ENCODE measurements at regions not wholly inside any gene's neighbourhood (a gene's known extent, or its start where the extent isn't known, plus 50 kb on each side); places are given as distances from the start of the nearest gene placed in this dataset.

- TF ChIP-seq ETS1 (IDR thresholded peaks at IDR 0.05), result no peak
- no peak for TF ChIP-seq REST (IDR thresholded peaks at IDR 0.05; ENCODE audit: unreplicated experiment)
- no peak for TF ChIP-seq EZH2 (IDR thresholded peaks at IDR 0.05; ENCODE audit: low read depth, unreplicated experiment)
- no peak for TF ChIP-seq CTCF (conservative IDR thresholded peaks at IDR 0.05; ENCODE audit: low read depth in 2 of 2)
- no peak for TF ChIP-seq JUNB (IDR thresholded peaks at IDR 0.05; ENCODE audit: unreplicated experiment)
- no peak for TF ChIP-seq POLR2AphosphoS5 (IDR thresholded peaks at IDR 0.05; ENCODE audit: low read depth)
- no peak for TF ChIP-seq EZH2phosphoT487 (IDR thresholded peaks at IDR 0.05; ENCODE audit: unreplicated experiment)
- no peak for TF ChIP-seq CREB1 (CRISPR knock-in tag; IDR thresholded peaks at IDR 0.05; ENCODE audit: low read depth)
- TF ChIP-seq, protein P1, sequence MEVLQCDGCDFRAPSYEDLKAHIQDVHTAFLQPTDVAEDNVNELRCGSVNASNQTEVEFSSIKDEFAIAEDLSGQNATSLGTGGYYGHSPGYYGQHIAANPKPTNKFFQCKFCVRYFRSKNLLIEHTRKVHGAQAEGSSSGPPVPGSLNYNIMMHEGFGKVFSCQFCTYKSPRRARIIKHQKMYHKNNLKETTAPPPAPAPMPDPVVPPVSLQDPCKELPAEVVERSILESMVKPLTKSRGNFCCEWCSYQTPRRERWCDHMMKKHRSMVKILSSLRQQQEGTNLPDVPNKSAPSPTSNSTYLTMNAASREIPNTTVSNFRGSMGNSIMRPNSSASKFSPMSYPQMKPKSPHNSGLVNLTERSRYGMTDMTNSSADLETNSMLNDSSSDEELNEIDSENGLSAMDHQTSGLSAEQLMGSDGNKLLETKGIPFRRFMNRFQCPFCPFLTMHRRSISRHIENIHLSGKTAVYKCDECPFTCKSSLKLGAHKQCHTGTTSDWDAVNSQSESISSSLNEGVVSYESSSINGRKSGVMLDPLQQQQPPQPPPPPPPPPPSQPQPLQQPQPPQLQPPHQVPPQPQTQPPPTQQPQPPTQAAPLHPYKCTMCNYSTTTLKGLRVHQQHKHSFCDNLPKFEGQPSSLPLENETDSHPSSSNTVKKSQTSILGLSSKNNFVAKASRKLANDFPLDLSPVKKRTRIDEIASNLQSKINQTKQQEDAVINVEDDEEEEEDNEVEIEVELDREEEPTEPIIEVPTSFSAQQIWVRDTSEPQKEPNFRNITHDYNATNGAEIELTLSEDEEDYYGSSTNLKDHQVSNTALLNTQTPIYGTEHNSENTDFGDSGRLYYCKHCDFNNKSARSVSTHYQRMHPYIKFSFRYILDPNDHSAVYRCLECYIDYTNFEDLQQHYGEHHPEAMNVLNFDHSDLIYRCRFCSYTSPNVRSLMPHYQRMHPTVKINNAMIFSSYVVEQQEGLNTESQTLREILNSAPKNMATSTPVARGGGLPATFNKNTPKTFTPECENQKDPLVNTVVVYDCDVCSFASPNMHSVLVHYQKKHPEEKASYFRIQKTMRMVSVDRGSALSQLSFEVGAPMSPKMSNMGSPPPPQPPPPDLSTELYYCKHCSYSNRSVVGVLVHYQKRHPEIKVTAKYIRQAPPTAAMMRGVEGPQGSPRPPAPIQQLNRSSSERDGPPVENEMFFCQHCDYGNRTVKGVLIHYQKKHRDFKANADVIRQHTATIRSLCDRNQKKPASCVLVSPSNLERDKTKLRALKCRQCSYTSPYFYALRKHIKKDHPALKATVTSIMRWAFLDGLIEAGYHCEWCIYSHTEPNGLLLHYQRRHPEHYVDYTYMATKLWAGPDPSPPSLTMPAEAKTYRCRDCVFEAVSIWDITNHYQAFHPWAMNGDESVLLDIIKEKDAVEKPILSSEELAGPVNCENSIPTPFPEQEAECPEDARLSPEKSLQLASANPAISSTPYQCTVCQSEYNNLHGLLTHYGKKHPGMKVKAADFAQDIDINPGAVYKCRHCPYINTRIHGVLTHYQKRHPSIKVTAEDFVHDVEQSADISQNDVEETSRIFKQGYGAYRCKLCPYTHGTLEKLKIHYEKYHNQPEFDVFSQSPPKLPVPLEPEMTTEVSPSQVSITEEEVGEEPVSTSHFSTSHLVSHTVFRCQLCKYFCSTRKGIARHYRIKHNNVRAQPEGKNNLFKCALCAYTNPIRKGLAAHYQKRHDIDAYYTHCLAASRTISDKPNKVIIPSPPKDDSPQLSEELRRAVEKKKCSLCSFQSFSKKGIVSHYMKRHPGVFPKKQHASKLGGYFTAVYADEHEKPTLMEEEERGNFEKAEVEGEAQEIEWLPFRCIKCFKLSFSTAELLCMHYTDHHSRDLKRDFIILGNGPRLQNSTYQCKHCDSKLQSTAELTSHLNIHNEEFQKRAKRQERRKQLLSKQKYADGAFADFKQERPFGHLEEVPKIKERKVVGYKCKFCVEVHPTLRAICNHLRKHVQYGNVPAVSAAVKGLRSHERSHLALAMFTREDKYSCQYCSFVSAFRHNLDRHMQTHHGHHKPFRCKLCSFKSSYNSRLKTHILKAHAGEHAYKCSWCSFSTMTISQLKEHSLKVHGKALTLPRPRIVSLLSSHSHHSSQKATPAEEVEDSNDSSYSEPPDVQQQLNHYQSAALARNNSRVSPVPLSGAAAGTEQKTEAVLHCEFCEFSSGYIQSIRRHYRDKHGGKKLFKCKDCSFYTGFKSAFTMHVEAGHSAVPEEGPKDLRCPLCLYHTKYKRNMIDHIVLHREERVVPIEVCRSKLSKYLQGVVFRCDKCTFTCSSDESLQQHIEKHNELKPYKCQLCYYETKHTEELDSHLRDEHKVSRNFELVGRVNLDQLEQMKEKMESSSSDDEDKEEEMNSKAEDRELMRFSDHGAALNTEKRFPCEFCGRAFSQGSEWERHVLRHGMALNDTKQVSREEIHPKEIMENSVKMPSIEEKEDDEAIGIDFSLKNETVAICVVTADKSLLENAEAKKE (CRISPR knock-in tag; IDR thresholded peaks at IDR 0.05), result no peak
- no peak for TF ChIP-seq NANOG (IDR thresholded peaks at IDR 0.05; ENCODE audit: borderline replicate concordance)
- TF ChIP-seq STAT1 (IDR thresholded peaks at IDR 0.05; ENCODE audit: unreplicated experiment), result no peak
These were observed 117.2 kb upstream of the MTNR1B start for GRCh38 chr11:92852229-92852628.

Measured in GM23338 (cell line).